ENCODE measurements at regions not wholly inside any gene's neighbourhood (a gene's known extent, or its start where the extent isn't known, plus 50 kb on each side); places are given as distances from the start of the nearest gene placed in this dataset.

DNA sequence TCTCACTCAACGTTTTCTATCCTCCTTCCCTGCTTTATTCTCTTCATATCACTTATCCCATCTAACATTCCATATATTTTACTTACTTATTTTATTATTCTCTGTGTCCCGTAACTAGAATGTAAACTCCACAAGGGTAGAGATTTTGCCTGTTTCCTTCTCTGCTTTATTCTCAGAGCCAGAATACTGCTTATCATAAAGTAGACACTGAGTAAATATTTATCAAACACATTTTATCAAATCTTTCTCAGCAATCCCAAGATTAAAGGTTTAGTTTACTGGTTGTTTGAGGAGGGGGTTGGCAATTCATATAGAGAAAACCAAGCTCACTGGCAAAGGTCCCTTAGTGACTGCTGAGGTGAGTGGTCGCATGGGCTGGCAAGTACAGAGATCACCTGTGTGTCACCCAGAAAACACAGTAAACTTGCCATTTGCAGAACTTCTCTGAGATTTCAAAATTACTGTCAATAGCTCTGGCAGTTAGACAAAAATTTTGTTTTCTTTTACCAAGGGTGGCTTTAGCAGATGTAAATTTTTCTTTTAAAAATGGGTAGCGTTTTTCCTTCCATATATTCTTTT is 662.4 kb downstream of the UTRN start:
- Histone ChIP-seq H3K4me1 (ENCODE audit: insufficient read depth, low read length, poor library complexity, severe bottlenecking) (peaks cover 16% of the 10 kb centered on the region), H3K27me3 (replicated peaks; ENCODE audit: insufficient read depth, low read depth, low read length, poor library complexity) (no peaks in the 10 kb centered on the region), H3K27ac (ENCODE audit: low read depth, low read length, poor library complexity, severe bottlenecking) (peak overlapping the region; percentile 31), H3K4me3 (ENCODE audit: low read depth, low read length, poor library complexity, severe bottlenecking) (no peak overlapping the region), H3K9me3 (ENCODE audit: low read depth, low read length, poor library complexity, severe bottlenecking) (no peaks in the 10 kb centered on the region), H3K36me3 (ENCODE audit: insufficient read depth, low read length, poor library complexity, severe bottlenecking) (no peaks in the 10 kb centered on the region)
- ChIA-PET CTCF (no interaction called here), POLR2A (ENCODE audit: low non-redundant PET) (no interaction called here)
- intact Hi-C loops (cut with micrococcal nuclease; ENCODE audit: unreplicated experiment): no loop called here
- TF ChIP-seq CTCF (conservative IDR thresholded peaks at IDR 0.05; ENCODE audit: low read depth, low read length): no peak
- TF ChIP-seq EZH2 (IDR thresholded peaks at IDR 0.05; ENCODE audit: borderline replicate concordance, low read depth, low read length, poor library complexity, severe bottlenecking): no peak
- DNase-seq (ENCODE audit: low spot score): no peak
- no TSS peak for BruUV-seq (replicated peaks)

DNA sequence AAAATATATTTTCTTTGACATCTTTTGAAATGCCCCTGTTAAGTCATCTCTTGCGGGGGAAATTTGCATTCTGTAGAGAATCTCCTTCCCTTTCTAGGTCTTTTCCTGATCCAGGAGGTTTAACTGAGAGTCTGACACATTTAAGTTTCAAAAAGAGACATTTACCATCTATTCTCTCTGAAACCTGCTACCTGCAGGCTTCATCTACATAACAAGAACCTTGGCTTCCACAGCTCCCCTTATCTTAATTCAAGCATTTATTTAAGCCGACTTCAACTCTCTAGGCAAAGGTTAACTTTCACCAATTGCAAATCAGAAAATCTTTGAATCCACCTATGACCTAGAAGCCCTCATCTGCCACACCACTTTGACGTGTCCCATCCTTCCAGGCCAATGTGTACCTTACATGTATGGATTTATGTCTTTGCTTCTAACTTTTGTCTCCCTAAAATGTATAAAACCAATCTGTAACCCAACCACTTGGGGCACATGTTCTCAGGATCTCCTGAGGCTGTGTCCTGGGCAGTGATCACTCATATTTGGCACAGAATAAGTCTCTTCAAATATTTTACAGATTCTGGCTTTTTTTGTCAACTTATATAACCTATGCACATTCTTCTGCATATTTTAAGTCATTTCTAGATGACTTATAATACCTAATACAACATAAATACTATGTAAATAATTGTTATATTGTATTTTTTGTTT is 666.7 kb downstream of the UTRN start:
- no peaks in the 10 kb centered on the region for H3K36me3 ChIP-seq (ENCODE audit: insufficient read depth, low read length, poor library complexity, severe bottlenecking)
- H3K27ac ChIP-seq (ENCODE audit: low read depth, low read length, poor library complexity, severe bottlenecking): peak overlapping the region; percentile 98
- H3K4me3 ChIP-seq (ENCODE audit: low read depth, low read length, poor library complexity, severe bottlenecking): no peak overlapping the region
- TF ChIP-seq EZH2 (IDR thresholded peaks at IDR 0.05; ENCODE audit: borderline replicate concordance, low read depth, low read length, poor library complexity, severe bottlenecking): no peak
- TF ChIP-seq CTCF (conservative IDR thresholded peaks at IDR 0.05; ENCODE audit: low read depth, low read length): peak; percentile 43; the same call in 1 of the 2 replicates
- peak; percentile 91 for DNase-seq (ENCODE audit: low spot score)
- no peaks in the 10 kb centered on the region for H3K9me3 ChIP-seq (ENCODE audit: low read depth, low read length, poor library complexity, severe bottlenecking)
- POLR2A ChIA-PET (ENCODE audit: low non-redundant PET): no interaction called here
- CTCF ChIA-PET: interaction anchor here (0.8 kb wide), 1 partner anchor 196 kb away, joined by 4 read pairs; no protein-coding TSS in a partner anchor
- no peaks in the 10 kb centered on the region for H3K27me3 ChIP-seq (replicated peaks; ENCODE audit: insufficient read depth, low read depth, low read length, poor library complexity)
- H3K4me1 ChIP-seq (ENCODE audit: insufficient read depth, low read length, poor library complexity, severe bottlenecking): peaks cover 36% of the 10 kb centered on the region
- TSS peak; percentile 91 for BruUV-seq (replicated peaks)
- intact Hi-C loops (cut with micrococcal nuclease; ENCODE audit: unreplicated experiment): loop anchor here (2.0 to 10.0 kb wide), 8 partner anchors 77 to 753 kb away; no protein-coding TSS in a partner anchor

DNA sequence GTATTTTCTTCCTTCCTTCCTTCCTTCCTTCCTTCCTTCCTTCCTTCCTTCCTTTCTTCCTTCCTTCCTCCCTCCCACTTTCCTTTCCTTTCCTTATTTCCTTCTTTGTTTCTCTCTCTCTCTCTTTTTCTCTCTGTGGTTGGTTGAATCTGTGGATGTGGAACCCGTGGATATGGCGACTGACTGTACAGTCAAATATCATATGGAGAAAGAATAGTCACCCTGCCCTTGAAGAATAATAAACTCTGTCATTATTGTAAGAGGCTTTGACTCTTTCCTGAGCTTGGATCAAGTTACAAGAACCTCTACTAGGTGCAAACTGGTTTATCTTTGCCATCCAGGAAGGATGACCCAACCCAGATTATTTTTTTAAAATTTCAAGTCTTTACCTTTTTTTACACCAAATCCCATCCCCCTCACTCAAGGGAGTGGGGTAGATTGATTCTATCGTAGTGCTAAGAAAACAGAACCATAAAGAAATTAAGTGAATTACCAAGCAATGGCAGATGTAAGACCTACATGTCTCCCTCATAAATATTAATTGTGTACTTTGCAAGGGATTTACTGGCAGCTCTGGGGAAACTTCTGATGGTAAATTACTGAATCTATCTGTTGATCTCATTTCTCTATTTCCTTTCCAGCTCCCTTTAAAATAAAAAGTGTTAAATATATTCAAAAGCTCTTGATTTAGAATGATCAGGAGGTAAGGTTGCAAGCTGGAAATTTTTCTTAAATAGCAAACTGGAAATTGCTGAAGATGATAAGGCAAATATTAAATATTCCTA is 667.5 kb downstream of the UTRN start:
- Histone ChIP-seq H3K27me3 (replicated peaks; ENCODE audit: insufficient read depth, low read depth, low read length, poor library complexity) (no peaks in the 10 kb centered on the region), H3K27ac (ENCODE audit: low read depth, low read length, poor library complexity, severe bottlenecking) (peak overlapping the region; percentile 98), H3K36me3 (ENCODE audit: insufficient read depth, low read length, poor library complexity, severe bottlenecking) (no peaks in the 10 kb centered on the region), H3K9me3 (ENCODE audit: low read depth, low read length, poor library complexity, severe bottlenecking) (no peaks in the 10 kb centered on the region), H3K4me1 (ENCODE audit: insufficient read depth, low read length, poor library complexity, severe bottlenecking) (peaks cover 36% of the 10 kb centered on the region), H3K4me3 (ENCODE audit: low read depth, low read length, poor library complexity, severe bottlenecking) (no peak overlapping the region)
- POLR2A ChIA-PET (ENCODE audit: low non-redundant PET): interaction anchor here (0.5 to 0.6 kb wide), 2 partner anchors 59 to 370 kb away, joined by 3 to 4 read pairs; no protein-coding TSS in a partner anchor
- CTCF ChIA-PET: interaction anchor here (0.8 kb wide), 1 partner anchor 196 kb away, joined by 4 read pairs; no protein-coding TSS in a partner anchor
- BruUV-seq (replicated peaks): no TSS peak
- intact Hi-C loops (cut with micrococcal nuclease; ENCODE audit: unreplicated experiment): loop anchor here (2.0 to 10.0 kb wide), 8 partner anchors 76 to 752 kb away; no protein-coding TSS in a partner anchor
- peak; percentile 92 for DNase-seq (ENCODE audit: low spot score)
- TF ChIP-seq CTCF (conservative IDR thresholded peaks at IDR 0.05; ENCODE audit: low read depth, low read length) (no peak), EZH2 (IDR thresholded peaks at IDR 0.05; ENCODE audit: borderline replicate concordance, low read depth, low read length, poor library complexity, severe bottlenecking) (no peak)
